ENCODE measurements at regions not wholly inside any gene's neighbourhood (a gene's known extent, or its start where the extent isn't known, plus 50 kb on each side); places are given as distances from the start of the nearest gene placed in this dataset.

DNA sequence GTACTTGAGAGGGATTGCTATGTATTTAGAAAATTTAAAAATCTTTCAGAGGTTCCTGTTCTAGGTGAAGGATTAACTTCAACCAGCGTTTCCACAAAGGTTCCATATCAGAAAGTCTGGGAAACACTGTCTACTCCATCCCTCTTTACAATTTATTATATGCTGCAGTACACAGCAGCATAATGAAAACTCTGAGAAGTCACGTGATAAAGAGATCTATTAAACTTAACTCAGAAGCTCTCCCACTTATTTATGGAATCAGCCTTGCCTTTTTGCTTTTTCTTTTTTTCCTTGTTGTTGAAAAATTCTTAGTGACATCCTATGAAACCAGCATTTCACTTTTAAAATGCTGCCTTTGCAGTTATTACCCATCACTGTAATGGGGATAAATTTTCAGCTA is 186.2 kb downstream of the ACER2 start:
- TF ChIP-seq, protein P1, sequence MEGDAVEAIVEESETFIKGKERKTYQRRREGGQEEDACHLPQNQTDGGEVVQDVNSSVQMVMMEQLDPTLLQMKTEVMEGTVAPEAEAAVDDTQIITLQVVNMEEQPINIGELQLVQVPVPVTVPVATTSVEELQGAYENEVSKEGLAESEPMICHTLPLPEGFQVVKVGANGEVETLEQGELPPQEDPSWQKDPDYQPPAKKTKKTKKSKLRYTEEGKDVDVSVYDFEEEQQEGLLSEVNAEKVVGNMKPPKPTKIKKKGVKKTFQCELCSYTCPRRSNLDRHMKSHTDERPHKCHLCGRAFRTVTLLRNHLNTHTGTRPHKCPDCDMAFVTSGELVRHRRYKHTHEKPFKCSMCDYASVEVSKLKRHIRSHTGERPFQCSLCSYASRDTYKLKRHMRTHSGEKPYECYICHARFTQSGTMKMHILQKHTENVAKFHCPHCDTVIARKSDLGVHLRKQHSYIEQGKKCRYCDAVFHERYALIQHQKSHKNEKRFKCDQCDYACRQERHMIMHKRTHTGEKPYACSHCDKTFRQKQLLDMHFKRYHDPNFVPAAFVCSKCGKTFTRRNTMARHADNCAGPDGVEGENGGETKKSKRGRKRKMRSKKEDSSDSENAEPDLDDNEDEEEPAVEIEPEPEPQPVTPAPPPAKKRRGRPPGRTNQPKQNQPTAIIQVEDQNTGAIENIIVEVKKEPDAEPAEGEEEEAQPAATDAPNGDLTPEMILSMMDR (IDR thresholded peaks at IDR 0.05; ENCODE audit: low read length) = no peak
- no peak for TF ChIP-seq EZH2 (optimal IDR thresholded peaks at IDR 0.05; ENCODE audit: low read depth, low read length)

Data from MM.1S (cell line).